ENCODE measurements at regions not wholly inside any gene's neighbourhood (a gene's known extent, or its start where the extent isn't known, plus 50 kb on each side); places are given as distances from the start of the nearest gene placed in this dataset.

- TF ChIP-seq CTCF (IDR thresholded peaks at IDR 0.05), result no peak
- no peak for TF ChIP-seq POLR2A (IDR thresholded peaks at IDR 0.05)
These were observed 181.3 kb upstream of the ELL2 start for GRCh38 chr5:96142786-96143434.

All from tibial nerve (tissue), 3 donors.